ENCODE measurements at regions not wholly inside any gene's neighbourhood (a gene's known extent, or its start where the extent isn't known, plus 50 kb on each side); places are given as distances from the start of the nearest gene placed in this dataset.
"Not testable (repeated sequence)": the region's sequence is repeated elsewhere in the genome, so short reads cannot be mapped to it uniquely, and the experiment has no call there.

DNA sequence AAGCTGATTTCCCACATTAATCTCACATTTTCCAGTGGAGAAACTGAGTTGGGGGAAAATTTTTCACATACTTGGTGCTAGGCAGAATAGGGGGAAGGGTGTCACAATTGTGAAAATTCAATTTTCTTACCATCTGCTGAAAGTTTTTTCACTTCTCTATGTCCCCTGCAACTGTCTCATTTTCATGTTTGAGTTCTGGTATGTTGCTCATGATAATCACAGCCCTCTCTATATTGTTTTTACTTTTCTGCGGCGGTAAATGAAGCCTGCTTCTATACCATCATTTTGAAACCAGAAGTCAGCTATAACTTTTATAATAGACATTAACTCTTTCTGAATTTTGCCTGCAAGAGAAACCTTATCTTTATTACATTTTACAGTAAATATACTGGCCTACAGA, 1664.5 kb downstream of the EFNA5 start:
- H3K9me3 ChIP-seq: no peaks in the 10 kb centered on the region
- TF ChIP-seq EP300 (IDR thresholded peaks at IDR 0.05): no peak
- no peak for TF ChIP-seq POLR2AphosphoS5 (IDR thresholded peaks at IDR 0.05)
- TF ChIP-seq, protein P1, sequence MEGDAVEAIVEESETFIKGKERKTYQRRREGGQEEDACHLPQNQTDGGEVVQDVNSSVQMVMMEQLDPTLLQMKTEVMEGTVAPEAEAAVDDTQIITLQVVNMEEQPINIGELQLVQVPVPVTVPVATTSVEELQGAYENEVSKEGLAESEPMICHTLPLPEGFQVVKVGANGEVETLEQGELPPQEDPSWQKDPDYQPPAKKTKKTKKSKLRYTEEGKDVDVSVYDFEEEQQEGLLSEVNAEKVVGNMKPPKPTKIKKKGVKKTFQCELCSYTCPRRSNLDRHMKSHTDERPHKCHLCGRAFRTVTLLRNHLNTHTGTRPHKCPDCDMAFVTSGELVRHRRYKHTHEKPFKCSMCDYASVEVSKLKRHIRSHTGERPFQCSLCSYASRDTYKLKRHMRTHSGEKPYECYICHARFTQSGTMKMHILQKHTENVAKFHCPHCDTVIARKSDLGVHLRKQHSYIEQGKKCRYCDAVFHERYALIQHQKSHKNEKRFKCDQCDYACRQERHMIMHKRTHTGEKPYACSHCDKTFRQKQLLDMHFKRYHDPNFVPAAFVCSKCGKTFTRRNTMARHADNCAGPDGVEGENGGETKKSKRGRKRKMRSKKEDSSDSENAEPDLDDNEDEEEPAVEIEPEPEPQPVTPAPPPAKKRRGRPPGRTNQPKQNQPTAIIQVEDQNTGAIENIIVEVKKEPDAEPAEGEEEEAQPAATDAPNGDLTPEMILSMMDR (IDR thresholded peaks at IDR 0.05): no peak
- no peaks in the 10 kb centered on the region for H3K4me1 ChIP-seq
- intact Hi-C loops (cut with DNase I): no loop called here
- no peaks in the 10 kb centered on the region for H3K36me3 ChIP-seq
- WGBS, 2 donors: 37 to 77% methylated on average over 2 of the region's 2 CpGs
- no peak overlapping the region for H3K27ac ChIP-seq
- no peak for DNase-seq
- no peaks in the 10 kb centered on the region for H3K27me3 ChIP-seq
- H3K4me3 ChIP-seq: no peak overlapping the region

DNA sequence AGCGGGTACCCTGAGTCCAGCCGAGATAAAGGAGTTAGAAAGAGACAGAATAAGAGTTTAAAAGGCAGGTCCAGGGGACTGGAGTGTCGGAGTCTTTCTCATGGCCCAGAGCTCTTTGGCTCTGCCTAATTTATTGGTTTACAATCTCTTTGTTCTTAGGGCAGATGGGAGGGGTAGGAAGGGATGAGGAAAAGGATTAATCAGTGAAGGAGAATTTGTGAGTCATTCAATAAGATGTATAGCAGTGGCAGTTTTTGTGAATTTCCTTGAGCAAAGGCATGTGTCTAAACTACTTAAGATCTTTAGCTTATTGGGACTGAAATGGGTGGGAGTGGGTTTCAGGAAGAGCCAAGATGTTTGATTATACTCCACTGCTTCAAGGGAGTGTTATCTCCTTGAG, 1671.7 kb downstream of the EFNA5 start:
- intact Hi-C loops (cut with DNase I): not testable (repeated sequence)

DNA sequence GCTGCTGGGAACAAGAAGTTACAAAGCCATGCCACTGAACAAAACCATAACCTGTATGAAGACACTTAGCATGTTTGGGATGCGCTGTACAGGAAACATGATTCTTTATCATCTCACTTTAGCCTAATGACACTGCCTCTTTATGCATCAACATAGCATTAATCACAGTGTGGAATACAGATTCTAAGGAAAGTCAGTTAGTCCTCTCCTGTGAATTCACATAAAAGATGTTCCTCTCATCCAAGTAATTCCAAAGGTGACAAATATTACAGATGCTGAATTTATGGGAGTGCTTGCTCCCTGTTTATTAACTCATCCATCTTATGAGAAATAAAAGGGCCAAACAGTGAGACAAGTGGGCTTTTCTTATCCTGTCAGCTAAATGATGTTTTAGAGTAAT, 1677.7 kb downstream of the EFNA5 start:
- TF ChIP-seq POLR2A (IDR thresholded peaks at IDR 0.05) (no peak), EP300 (IDR thresholded peaks at IDR 0.05) (no peak)
- TF ChIP-seq, protein P1 (IDR thresholded peaks at IDR 0.05): no peak
- DNase-seq: no peak
- Histone ChIP-seq H3K9me3 (no peaks in the 10 kb centered on the region), H3K27me3 (no peaks in the 10 kb centered on the region), H3K27ac (no peak overlapping the region), H3K4me3 (no peak overlapping the region), H3K36me3 (no peaks in the 10 kb centered on the region), H3K4me1 (no peaks in the 10 kb centered on the region)
- WGBS, 2 donors: 76 to 95% methylated on average over 1 of the region's 1 CpG
- intact Hi-C loops (cut with DNase I): no loop called here

More for the DNA sequence above, 1671.7 kb downstream of the EFNA5 start:
- H3K4me3 ChIP-seq, H3K27me3 ChIP-seq, H3K9me3 ChIP-seq, H3K36me3 ChIP-seq, H3K4me1 ChIP-seq, H3K27ac ChIP-seq, DNase-seq: not testable (repeated sequence)
- WGBS, 2 donors: 57 to 78% methylated on average over 3 of the region's 3 CpGs

DNA sequence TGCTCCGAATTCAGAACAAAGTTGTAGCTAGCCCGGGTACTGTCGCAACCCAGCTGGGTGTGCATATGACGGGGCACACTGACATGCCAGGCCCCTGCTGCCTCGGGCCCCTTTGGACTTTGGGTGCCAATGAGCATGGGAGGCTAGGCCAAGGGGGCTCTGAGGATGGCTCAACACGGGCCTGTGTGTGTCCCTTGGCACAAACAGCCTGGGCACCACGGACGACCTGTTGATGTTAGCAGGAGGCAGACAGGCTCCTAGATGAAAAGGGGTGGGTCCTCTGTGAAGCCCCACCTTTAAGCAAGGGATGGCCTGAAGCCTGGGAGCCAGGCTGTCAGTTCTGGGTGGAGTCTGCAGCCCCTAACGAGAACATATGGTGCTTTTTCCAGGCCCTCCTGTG, 1688.2 kb downstream of the EFNA5 start:
- no peak for TF ChIP-seq EP300 (IDR thresholded peaks at IDR 0.05)
- DNase-seq: no peak
- Histone ChIP-seq H3K4me3 (no peak overlapping the region), H3K4me1 (no peaks in the 10 kb centered on the region), H3K36me3 (no peaks in the 10 kb centered on the region), H3K9me3 (no peaks in the 10 kb centered on the region), H3K27me3 (no peaks in the 10 kb centered on the region), H3K27ac (no peak overlapping the region)
- intact Hi-C loops (cut with DNase I): no loop called here
- WGBS, 2 donors: 81 to 86% methylated on average over 9 of the region's 9 CpGs

DNA sequence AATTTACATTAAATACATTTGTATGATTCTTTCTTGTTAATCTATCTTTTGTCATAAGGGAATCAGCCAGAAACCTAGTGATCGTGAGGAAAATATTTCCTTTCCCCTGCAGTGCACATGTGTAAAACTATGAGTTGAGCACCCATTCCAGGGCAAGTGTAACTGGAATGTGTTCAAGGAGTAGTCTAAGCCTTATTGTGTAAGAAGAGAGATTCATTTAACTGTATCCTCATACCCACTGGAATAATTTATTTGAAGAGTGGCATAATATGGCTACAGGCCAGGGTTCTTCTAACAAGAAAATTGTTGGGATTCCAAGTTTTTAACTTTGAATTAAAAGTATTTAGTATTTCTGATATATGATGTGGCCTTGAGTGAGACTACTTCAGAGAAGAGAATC, 1692.7 kb downstream of the EFNA5 start:
- no peak for DNase-seq
- no peaks in the 10 kb centered on the region for H3K4me1 ChIP-seq
- H3K27me3 ChIP-seq: no peaks in the 10 kb centered on the region
- no peaks in the 10 kb centered on the region for H3K36me3 ChIP-seq
- H3K4me3 ChIP-seq: no peak overlapping the region
- TF ChIP-seq POLR2AphosphoS5 (IDR thresholded peaks at IDR 0.05) (no peak), EP300 (IDR thresholded peaks at IDR 0.05) (no peak), POLR2A (IDR thresholded peaks at IDR 0.05) (no peak)
- TF ChIP-seq, protein P1 (IDR thresholded peaks at IDR 0.05): no peak
- intact Hi-C loops (cut with DNase I): no loop called here
- WGBS, 2 donors: 91 to 93% methylated on average over 1 of the region's 1 CpG
- H3K9me3 ChIP-seq: no peaks in the 10 kb centered on the region
- H3K27ac ChIP-seq: no peak overlapping the region

DNA sequence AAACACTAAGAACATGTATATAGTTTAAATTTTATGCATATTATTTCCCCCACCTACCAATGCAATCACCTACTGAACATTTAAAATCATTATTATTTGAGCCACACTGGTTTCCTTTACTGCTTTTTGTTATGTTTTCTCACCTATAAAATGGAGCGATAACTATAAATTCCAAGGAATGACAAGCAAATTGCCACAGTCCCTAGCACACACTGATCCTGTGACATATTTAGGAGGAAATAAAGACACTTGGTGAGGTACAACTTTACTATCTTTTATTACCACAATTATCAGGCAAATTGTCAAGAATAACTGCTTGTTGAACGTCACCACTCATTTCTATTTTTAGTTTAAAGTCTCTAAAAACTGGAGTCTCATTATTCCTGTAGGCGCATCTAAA, 1693.6 kb downstream of the EFNA5 start:
- 57 to 70% methylated on average over 3 of the region's 3 CpGs for WGBS, 2 donors
- H3K4me3 ChIP-seq: no peak overlapping the region
- no peak overlapping the region for H3K27ac ChIP-seq
- H3K27me3 ChIP-seq: no peaks in the 10 kb centered on the region
- H3K36me3 ChIP-seq: no peaks in the 10 kb centered on the region
- H3K9me3 ChIP-seq: no peaks in the 10 kb centered on the region
- no peak for DNase-seq
- H3K4me1 ChIP-seq: no peaks in the 10 kb centered on the region
- TF ChIP-seq, protein P1 (IDR thresholded peaks at IDR 0.05): no peak
- TF ChIP-seq POLR2AphosphoS5 (IDR thresholded peaks at IDR 0.05) (no peak), POLR2A (IDR thresholded peaks at IDR 0.05) (no peak), EP300 (IDR thresholded peaks at IDR 0.05) (no peak)
- intact Hi-C loops (cut with DNase I): no loop called here

Measured in sigmoid colon (tissue), 6 donors.